HUES64 (cell line): ENCODE measurements at regions not wholly inside any gene's neighbourhood (a gene's known extent, or its start where the extent isn't known, plus 50 kb on each side); places are given as distances from the start of the nearest gene placed in this dataset.
"Not testable (repeated sequence)": the region's sequence is repeated elsewhere in the genome, so short reads cannot be mapped to it uniquely, and the experiment has no call there.

Experiments used
- H3K27ac ChIP-seq: 2 replicates; pipeline ENCODE4 v1.7.0; 2013; ENCODE audit warnings: low read depth, low read length, inconsistent platforms
- H3K27me3 ChIP-seq: 2 replicates; pipeline ENCODE4 v1.6.1; 2013; ENCODE audit warnings: mild to moderate bottlenecking, low read length; ENCODE audit not compliant: insufficient read depth
- H3K36me3 ChIP-seq: 2 replicates; pipeline ENCODE4 v1.6.1; 2013; ENCODE audit warnings: mild to moderate bottlenecking, low read length; ENCODE audit not compliant: insufficient read depth
- H3K4me1 ChIP-seq: 2 replicates; pipeline ENCODE4 v1.6.1; 2013; ENCODE audit warnings: mild to moderate bottlenecking, low read length, moderate library complexity; ENCODE audit not compliant: insufficient read depth
- H3K4me3 ChIP-seq: 2 replicates; pipeline ENCODE4 v1.5.1; 2013; ENCODE audit warnings: mild to moderate bottlenecking, low read length, moderate library complexity
- H3K9ac ChIP-seq: 2 replicates; pipeline ENCODE4 v1.6.1; 2013; ENCODE audit warnings: mild to moderate bottlenecking, low read depth, low read length
- H3K9me3 ChIP-seq: 2 replicates; pipeline ENCODE4 v1.6.1; 2013; ENCODE audit warnings: low read depth, low read length; ENCODE audit not compliant: insufficient read depth
- WGBS: fragments of 150-250, 120-280 bp; methylation state at CpG from one replicate; pipeline ENCODE4 v1.1.7; 2013; ENCODE audit warnings: missing lambda C conversion rate; 5-methylcytosine and 5-hydroxymethylcytosine counted together

DNA sequence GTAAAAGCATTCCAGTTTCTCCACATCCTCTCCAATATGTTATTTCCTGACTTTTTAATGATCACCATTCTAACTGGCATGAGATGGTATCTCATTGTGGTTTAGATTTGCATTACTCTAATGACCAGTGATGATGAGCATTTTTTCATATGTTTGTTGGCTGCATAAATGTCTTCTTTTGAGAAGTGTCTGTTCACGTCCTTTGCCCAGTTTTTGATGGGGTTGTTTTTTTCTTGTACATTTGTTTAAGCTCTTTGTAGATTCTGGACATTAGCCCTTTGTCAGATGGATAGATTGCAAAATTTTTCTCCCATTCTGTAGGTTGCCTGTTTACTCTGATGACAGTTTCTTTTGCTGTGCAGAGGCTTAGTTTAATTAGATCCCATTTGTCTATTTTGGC, 97.7 kb downstream of the EBLN1 start:
- H3K9me3 ChIP-seq, H3K9ac ChIP-seq, H3K4me3 ChIP-seq, H3K4me1 ChIP-seq, H3K27me3 ChIP-seq, H3K27ac ChIP-seq, H3K36me3 ChIP-seq: not testable (repeated sequence)
- 91% methylated on average over 1 of the region's 1 CpG for WGBS

DNA sequence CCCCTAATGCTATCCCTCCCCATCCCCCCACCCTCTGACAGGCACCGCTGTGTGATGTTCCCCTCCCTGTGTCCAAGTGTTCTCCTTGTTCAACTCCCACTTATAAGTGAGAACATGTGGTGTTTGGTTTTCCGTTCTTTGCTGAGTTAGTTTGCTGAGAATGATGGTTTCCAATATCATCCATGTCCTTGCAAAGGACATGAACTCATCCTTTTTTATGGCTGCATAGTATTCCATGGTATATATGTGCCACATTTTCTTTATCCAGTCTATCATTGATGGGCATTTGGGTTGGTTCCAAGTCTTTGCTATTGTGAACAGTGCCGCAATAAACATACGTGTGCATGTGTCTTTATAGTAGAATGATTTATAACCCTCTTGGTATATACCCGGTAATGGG, 98.2 kb downstream of the EBLN1 start:
- H3K36me3 ChIP-seq, H3K27ac ChIP-seq, H3K4me3 ChIP-seq, H3K9me3 ChIP-seq, H3K9ac ChIP-seq, H3K4me1 ChIP-seq, H3K27me3 ChIP-seq: not testable (repeated sequence)
- WGBS = 94% methylated on average over 5 of the region's 5 CpGs

DNA sequence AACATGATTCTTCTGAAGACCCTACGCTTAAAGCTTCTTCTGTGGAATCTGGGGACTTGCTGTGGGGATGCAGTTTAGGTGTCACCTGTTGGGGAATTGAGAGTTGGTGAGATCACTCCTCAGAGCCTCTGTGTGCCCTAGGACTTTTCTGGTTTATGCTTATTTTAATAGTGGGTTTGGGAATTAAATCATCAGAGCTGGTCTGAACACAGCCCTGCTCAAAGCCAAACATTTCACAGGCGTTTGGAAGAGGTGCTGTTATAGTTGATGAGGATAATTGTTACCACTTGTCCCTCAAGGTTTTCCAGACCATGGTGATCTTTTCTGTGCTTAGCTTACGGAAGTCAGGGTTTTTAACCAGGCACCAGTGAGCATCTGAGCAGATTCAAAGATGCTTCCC, 106.1 kb downstream of the EBLN1 start:
- no peak overlapping the region for H3K9ac ChIP-seq
- no peak overlapping the region for H3K4me3 ChIP-seq
- no peaks in the 10 kb centered on the region for H3K27me3 ChIP-seq
- H3K4me1 ChIP-seq = no peaks in the 10 kb centered on the region; the same call in 1 of the 2 replicates
- no peak overlapping the region for H3K27ac ChIP-seq
- WGBS = 94% methylated on average over 3 of the region's 3 CpGs
- no peaks in the 10 kb centered on the region for H3K36me3 ChIP-seq
- no peaks in the 10 kb centered on the region for H3K9me3 ChIP-seq

DNA sequence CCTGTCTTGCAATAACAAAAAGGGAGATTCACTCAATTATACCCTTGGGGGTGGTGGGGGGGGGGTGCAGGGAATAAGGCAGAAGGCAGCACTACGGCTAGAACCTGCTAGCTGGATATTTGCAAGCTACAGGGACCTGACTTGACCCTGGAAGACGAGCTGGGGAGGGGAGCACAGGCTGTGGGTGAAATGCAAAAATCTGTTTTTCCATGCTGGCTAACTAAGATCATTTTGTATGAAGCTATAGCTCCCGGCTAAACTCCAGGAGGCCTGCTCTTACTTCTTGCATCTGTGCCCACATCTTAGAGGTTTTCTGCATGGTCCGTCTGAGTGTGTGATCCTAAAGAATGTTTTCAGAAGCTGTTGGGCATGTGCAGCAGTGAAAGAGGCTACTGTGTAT, 106.6 kb downstream of the EBLN1 start:
- no peaks in the 10 kb centered on the region for H3K36me3 ChIP-seq
- H3K4me1 ChIP-seq = no peaks in the 10 kb centered on the region; the same call in 1 of the 2 replicates
- no peak overlapping the region for H3K4me3 ChIP-seq
- no peaks in the 10 kb centered on the region for H3K27me3 ChIP-seq
- H3K9ac ChIP-seq = no peak overlapping the region
- no peak overlapping the region for H3K27ac ChIP-seq
- 82% methylated on average over 4 of the region's 4 CpGs for WGBS
- H3K9me3 ChIP-seq = no peaks in the 10 kb centered on the region

DNA sequence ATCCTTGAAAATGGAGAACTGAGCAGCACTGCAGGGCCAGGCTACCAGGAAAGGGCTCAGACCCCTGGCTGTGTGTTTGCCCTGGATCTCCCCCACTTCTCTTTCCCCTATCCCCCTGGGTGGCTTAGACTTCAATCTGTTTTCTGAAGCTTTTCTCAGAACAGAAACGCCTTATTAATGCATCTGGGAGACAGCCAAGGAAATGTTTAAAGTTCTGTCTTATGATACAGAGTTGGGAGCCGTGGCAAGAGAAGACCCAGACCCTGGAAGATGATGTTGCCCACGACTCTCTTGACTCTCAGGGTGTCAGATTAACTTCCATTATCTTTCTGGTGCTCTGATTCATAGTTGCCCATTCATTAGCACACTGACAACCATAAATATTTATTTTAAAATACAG, 107.1 kb downstream of the EBLN1 start:
- Histone ChIP-seq H3K27ac (no peak overlapping the region), H3K9ac (no peak overlapping the region), H3K4me3 (no peak overlapping the region), H3K27me3 (no peaks in the 10 kb centered on the region), H3K4me1 (no peaks in the 10 kb centered on the region; the same call in 1 of the 2 replicates), H3K9me3 (no peaks in the 10 kb centered on the region), H3K36me3 (no peaks in the 10 kb centered on the region)
- 79% methylated on average over 3 of the region's 3 CpGs for WGBS

DNA sequence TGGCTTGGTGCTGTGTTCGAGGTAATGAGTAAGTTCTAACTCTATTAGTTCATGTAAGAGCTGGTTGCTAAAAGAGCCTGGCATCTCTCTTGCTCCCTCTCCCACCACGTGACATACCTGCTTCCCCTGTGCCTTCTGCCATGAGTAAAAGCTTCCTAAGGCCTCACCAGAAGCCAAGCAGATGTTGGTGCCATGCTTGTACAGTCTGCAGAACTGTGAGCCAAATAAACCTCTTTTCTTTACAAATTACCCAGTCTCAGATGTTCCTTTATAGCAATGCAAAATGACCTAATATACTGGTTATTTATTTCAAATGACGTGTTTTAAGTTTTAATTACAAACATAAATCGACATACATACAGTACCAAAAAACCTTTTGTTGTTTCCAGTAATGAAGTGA, 101.7 kb upstream of the DNAJC1 start:
- 92% methylated on average over 3 of the region's 4 CpGs for WGBS
- H3K36me3 ChIP-seq = no peaks in the 10 kb centered on the region

DNA sequence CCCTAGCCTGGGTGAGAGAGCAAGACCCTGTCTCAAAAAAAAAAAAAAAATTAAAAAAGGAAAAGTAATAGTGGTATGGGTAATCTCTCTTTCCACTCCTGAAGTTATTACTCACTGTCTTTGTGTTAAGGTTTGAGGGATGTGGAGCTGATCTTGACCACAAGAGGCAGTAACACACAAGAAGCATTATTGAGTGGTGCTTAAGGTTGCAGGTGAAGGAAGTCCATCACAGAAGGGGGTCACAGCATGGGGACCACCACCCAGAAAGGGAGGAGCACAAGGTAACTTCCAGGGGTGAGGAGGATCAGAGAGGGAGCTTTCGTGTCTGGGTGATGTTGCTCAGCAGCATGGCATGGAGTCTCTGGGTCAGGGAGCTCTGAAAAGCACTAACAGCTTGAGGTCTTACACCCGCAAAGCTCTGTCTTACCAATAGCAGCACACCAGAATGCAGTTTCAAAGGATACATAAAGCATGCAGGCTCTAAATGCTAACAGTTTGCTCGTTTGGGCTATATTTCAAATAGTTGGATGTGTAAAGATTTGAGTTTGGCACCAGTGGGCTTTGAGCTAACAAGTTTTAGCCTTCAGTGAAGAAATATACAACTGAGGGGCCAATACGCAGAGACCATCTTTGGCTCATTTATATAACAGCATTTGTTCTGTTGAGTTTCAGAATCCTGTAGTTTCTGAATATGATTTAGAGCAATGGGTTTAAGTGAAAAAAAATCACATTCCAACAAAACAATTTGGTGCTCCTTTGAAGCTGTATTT, 100.4 kb upstream of the DNAJC1 start:
- Histone ChIP-seq H3K4me1 (no peaks in the 10 kb centered on the region), H3K9ac (no peak overlapping the region)
- WGBS = 84% methylated on average over 4 of the region's 4 CpGs

More for the DNA sequence above, 101.7 kb upstream of the DNAJC1 start:
- no peak overlapping the region for H3K27ac ChIP-seq
- no peak overlapping the region for H3K9ac ChIP-seq
- no peaks in the 10 kb centered on the region for H3K4me1 ChIP-seq
- H3K27me3 ChIP-seq = no peaks in the 10 kb centered on the region
- H3K4me3 ChIP-seq = no peak overlapping the region
- H3K9me3 ChIP-seq = no peaks in the 10 kb centered on the region

DNA sequence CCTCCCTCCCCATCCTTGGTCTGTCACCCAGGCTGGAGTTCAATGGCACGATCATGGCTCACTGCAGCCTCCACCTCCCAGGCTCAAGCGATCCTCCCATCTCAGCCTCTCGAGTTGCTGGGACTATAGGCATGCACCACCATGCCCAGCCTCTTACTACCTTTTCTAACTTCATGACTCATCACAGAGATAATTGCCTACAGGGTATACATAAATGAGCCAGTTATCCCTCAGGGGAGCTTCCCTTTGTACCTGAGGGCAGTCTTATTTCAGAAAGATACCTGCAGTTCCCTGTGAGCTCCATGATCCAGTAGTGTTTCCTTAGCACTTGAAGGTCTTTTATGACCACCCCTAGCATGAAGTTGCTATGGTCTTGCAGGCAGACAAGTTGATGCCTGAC, 94.2 kb upstream of the DNAJC1 start:
- no peak overlapping the region for H3K4me3 ChIP-seq
- WGBS = 91% methylated on average over 3 of the region's 3 CpGs

More for the DNA sequence above, 100.4 kb upstream of the DNAJC1 start:
- H3K4me3 ChIP-seq = no peak overlapping the region
- no peaks in the 10 kb centered on the region for H3K9me3 ChIP-seq
- no peak overlapping the region for H3K27ac ChIP-seq
- no peaks in the 10 kb centered on the region for H3K36me3 ChIP-seq
- no peaks in the 10 kb centered on the region for H3K27me3 ChIP-seq

DNA sequence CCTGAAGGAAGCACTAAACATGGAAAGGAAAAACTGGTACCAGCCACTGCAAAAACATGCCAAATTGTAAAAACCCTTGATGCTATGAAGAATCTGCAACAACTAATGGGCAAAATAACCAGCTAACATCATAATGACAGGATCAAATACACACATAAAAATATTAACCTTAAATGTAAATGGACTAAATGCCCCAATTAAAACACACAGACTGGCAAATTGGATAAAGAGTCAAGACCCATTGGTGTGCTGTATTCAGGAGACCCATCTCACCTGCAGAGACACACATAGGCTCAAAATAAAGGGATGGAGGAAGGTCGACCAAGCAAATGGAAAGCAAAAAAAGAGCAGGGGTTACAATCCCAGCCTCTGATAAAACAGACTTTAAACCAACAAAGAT, 87.7 kb upstream of the DNAJC1 start:
- not testable (repeated sequence) for H3K9ac ChIP-seq, H3K27me3 ChIP-seq, H3K27ac ChIP-seq, H3K36me3 ChIP-seq, H3K4me3 ChIP-seq, H3K9me3 ChIP-seq
- H3K4me1 ChIP-seq = peaks cover 15% of the 10 kb centered on the region
- 100% methylated on average over 1 of the region's 1 CpG for WGBS

More for the DNA sequence above, 94.2 kb upstream of the DNAJC1 start:
- no peaks in the 10 kb centered on the region for H3K27me3 ChIP-seq
- no peak overlapping the region for H3K27ac ChIP-seq
- H3K9me3 ChIP-seq = no peaks in the 10 kb centered on the region
- H3K4me1 ChIP-seq = no peaks in the 10 kb centered on the region
- H3K36me3 ChIP-seq = no peaks in the 10 kb centered on the region
- H3K9ac ChIP-seq = no peak overlapping the region

DNA sequence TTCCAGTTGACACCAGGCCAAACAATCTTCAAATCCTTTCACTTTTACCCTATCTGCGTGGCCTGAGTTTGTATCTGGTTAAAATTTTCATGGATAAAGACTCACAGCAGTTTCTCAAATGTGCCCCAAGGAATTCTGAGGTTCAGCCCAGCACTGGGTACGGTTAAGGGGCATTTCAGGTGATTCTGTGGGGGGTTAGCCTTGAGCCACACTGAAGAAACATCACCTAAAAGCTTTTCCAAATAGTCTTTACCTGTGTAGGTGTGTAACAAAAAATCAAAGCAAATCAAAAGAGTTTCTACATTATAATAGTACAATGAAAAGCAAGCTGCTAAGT, 83.8 kb upstream of the DNAJC1 start:
- Histone ChIP-seq H3K9ac (no peak overlapping the region), H3K4me1 (peaks cover 18% of the 10 kb centered on the region), H3K36me3 (no peaks in the 10 kb centered on the region), H3K27me3 (no peaks in the 10 kb centered on the region), H3K27ac (peak overlapping the region; percentile 39; the same call in 1 of the 2 replicates), H3K4me3 (no peak overlapping the region), H3K9me3 (no peaks in the 10 kb centered on the region)
- 34% methylated on average over 2 of the region's 2 CpGs for WGBS

DNA sequence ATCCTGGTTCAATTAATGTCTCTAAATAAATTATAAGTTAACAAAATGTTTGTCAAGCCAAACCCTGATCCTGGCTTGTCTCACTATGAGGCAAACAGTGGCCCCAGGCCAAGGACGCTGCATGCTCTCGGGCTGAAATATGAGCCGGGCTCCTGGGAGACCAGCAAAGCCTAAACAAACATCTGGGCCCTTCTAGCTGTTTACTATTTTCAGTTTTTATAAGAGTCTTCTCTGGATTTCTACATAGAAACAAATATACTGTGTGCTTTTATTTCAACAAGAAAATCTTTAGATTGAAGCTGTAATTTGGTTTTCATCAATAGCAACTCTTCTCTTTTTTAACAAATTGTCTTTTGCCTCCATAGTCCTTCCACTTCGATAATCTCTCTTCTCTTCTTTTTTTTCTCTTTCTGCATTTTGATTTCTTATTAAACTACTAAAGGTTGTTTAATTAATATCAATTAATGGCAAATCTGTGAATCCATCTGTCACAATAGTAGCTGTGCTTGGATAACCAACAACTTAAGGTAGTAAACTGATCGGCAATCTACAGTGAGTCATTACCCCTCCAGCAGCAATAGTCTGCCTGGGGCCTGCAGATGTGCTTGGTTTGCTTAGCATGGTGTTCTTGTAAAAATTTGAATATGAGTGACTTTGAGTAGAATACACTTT, 83.3 kb upstream of the DNAJC1 start:
- H3K27me3 ChIP-seq = no peaks in the 10 kb centered on the region
- 27% methylated on average over 5 of the region's 5 CpGs for WGBS
- H3K36me3 ChIP-seq = no peaks in the 10 kb centered on the region
- no peaks in the 10 kb centered on the region for H3K9me3 ChIP-seq
- no peak overlapping the region for H3K9ac ChIP-seq
- H3K4me1 ChIP-seq = peaks cover 18% of the 10 kb centered on the region
- peak overlapping the region; percentile 39; the same call in 1 of the 2 replicates for H3K27ac ChIP-seq
- no peak overlapping the region for H3K4me3 ChIP-seq
